Smooth muscle cell (in vitro differentiated cells): ENCODE measurements at regions not wholly inside any gene's neighbourhood (a gene's known extent, or its start where the extent isn't known, plus 50 kb on each side); places are given as distances from the start of the nearest gene placed in this dataset.

ENCODE experiments used
- DNase-seq: peaks from one replicate; lab custom pipeline; 2025; ENCODE audit not compliant: unreplicated experiment; lab: John Stamatoyannopoulos, UW
- H2AFZ ChIP-seq: fragments of 200-600 bp; sonication (generic); 2 replicates; pipeline ENCODE4 v1.6.0; 2016; ENCODE audit warnings: antibody characterized with exemption, low read depth, mild to moderate bottlenecking
- H3F3A ChIP-seq: fragments of 200-600 bp; sonication (generic); 2 replicates; pipeline ENCODE4 v1.6.0; 2017; ENCODE audit warnings: antibody characterized with exemption, low read depth
- H3K27ac ChIP-seq: fragments of 200-600 bp; sonication (generic); 2 replicates; pipeline ENCODE4 v1.5.1; 2016; ENCODE audit warnings: low read depth, mild to moderate bottlenecking
- H3K27me3 ChIP-seq: fragments of 200-600 bp; sonication (generic); 2 replicates; pipeline ENCODE4 v1.6.1; 2016; ENCODE audit warnings: low read depth, mild to moderate bottlenecking
- H3K36me3 ChIP-seq: fragments of 200-600 bp; sonication (generic); 2 replicates; pipeline ENCODE4 v1.5.1; 2016; ENCODE audit warnings: low read depth
- H3K4me1 ChIP-seq: fragments of 200-600 bp; sonication (generic); 2 replicates; pipeline ENCODE4 v1.5.1; 2016; ENCODE audit warnings: low read depth
- H3K4me2 ChIP-seq: fragments of 200-600 bp; sonication (generic); 2 replicates; pipeline ENCODE4 v1.6.0; 2016; ENCODE audit warnings: mild to moderate bottlenecking
- H3K4me3 ChIP-seq: fragments of 200-600 bp; sonication (generic); 2 replicates; pipeline ENCODE4 v1.5.1; 2016; ENCODE audit warnings: mild to moderate bottlenecking
- H3K79me2 ChIP-seq: fragments of 200-600 bp; sonication (generic); 2 replicates; pipeline ENCODE4 v1.6.0; 2016; ENCODE audit warnings: low read depth, mild to moderate bottlenecking
- H3K9ac ChIP-seq: fragments of 200-600 bp; sonication (generic); 2 replicates; pipeline ENCODE4 v1.6.0; 2016; ENCODE audit warnings: low read depth
- H3K9me3 ChIP-seq: fragments of 200-600 bp; sonication (generic); replicated peaks from 2 replicates; pipeline ENCODE4 v1.5.1; 2016; ENCODE audit warnings: low read depth
- H4K20me1 ChIP-seq: fragments of 200-600 bp; sonication (generic); 2 replicates; pipeline ENCODE4 v1.6.0; 2016; ENCODE audit warnings: low read depth
- WGBS: methylation state at CpG from one replicate; pipeline ENCODE4 v1.1.7; 2016; ENCODE audit warnings: low lambda C conversion rate; 5-methylcytosine and 5-hydroxymethylcytosine counted together
- TF ChIP-seq, protein P1 (sequence below): fragments of 200-600 bp; sonication (generic); IDR thresholded peaks from 2 replicates; pipeline ENCODE4 v1.5.1; 2017; ENCODE audit warnings: borderline replicate concordance, mild to moderate bottlenecking, antibody characterized with exemption; ENCODE audit not compliant: insufficient read depth, poor library complexity, severe bottlenecking

DNA sequence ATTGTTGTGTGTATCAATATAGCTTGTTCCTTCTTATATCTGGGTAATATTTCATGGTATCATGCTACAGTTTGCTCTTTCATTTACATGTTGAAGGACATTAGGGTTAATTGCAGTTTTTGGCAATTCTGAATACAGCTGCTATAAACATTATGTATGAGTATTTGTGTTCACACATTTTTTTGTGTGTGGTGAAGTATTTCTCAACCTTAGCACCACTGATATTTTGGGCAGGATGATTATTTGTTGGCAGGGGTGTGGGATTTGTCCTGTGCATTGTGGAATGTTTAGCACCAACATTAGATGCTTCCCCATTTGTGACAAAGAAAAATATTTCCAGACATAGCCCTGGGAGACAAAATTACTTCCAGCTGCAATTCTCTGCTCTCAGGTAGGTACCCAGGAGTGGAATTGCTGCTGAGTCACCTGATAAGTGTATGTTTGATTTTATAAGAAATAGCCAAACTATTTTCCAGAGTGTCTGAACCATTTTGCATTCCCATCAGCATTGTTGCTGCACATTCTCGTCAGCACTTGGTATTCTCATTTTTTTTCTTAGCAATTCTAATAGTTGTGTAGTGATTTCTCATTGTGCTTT, 128.2 kb downstream of the SNX19 start:
- H3K36me3 ChIP-seq, result no peaks in the 10 kb centered on the region
- no peaks in the 10 kb centered on the region for H3K79me2 ChIP-seq
- H3K4me2 ChIP-seq, result no peak overlapping the region
- H4K20me1 ChIP-seq, result no peaks in the 10 kb centered on the region
- peaks cover 5% of the 10 kb centered on the region for H3F3A ChIP-seq
- WGBS, result 95% methylated on average over 1 of the region's 1 CpG
- H3K27me3 ChIP-seq, result no peaks in the 10 kb centered on the region
- peaks cover 7% of the 10 kb centered on the region for H3K9me3 ChIP-seq
- H3K9ac ChIP-seq, result no peak overlapping the region
- DNase-seq, result no peak
- no peak overlapping the region for H3K27ac ChIP-seq
- no peak overlapping the region for H3K4me3 ChIP-seq
- TF ChIP-seq, protein P1, sequence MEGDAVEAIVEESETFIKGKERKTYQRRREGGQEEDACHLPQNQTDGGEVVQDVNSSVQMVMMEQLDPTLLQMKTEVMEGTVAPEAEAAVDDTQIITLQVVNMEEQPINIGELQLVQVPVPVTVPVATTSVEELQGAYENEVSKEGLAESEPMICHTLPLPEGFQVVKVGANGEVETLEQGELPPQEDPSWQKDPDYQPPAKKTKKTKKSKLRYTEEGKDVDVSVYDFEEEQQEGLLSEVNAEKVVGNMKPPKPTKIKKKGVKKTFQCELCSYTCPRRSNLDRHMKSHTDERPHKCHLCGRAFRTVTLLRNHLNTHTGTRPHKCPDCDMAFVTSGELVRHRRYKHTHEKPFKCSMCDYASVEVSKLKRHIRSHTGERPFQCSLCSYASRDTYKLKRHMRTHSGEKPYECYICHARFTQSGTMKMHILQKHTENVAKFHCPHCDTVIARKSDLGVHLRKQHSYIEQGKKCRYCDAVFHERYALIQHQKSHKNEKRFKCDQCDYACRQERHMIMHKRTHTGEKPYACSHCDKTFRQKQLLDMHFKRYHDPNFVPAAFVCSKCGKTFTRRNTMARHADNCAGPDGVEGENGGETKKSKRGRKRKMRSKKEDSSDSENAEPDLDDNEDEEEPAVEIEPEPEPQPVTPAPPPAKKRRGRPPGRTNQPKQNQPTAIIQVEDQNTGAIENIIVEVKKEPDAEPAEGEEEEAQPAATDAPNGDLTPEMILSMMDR, result no peak
- H3K4me1 ChIP-seq, result peaks cover 6% of the 10 kb centered on the region
- H2AFZ ChIP-seq, result no peak overlapping the region

DNA sequence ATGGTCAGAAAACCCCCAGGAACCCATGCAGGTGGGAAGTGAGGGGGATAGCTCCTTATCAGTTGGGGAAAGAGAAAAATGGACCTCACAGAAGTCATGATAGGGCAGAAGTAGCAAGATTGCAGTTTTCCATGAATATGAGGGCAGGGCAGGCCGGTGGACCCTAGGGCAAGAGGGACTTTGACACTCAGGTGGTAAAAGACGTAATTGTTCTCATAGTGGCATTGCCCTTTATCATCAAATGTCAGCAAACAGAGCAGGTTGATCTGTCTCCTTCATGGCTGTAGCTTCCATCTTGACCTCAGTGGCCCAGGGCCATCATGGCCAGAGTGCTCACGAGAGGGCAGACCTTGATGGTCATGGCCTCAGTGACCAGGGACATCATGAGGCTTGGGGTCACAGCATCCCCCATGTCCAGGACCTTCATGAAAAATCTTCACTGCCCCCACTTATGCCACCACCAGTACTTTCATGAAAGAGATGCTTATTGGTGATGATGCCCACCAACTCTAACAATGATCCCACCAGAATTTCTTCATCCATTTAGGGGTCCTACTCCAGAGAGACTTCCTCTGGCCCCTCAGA, 127.1 kb downstream of the SNX19 start:
- no peaks in the 10 kb centered on the region for H3K27me3 ChIP-seq
- no peaks in the 10 kb centered on the region for H4K20me1 ChIP-seq
- H3K4me2 ChIP-seq, result no peak overlapping the region
- H3K79me2 ChIP-seq, result no peaks in the 10 kb centered on the region
- H3F3A ChIP-seq, result no peaks in the 10 kb centered on the region
- no peaks in the 10 kb centered on the region for H3K4me1 ChIP-seq
- DNase-seq, result no peak
- no peak overlapping the region for H3K9ac ChIP-seq
- no peak overlapping the region for H2AFZ ChIP-seq
- H3K36me3 ChIP-seq, result no peaks in the 10 kb centered on the region
- TF ChIP-seq, protein P1, result no peak
- no peak overlapping the region for H3K27ac ChIP-seq
- no peak overlapping the region for H3K4me3 ChIP-seq
- WGBS, result 92% methylated on average over 3 of the region's 3 CpGs
- peaks cover 7% of the 10 kb centered on the region for H3K9me3 ChIP-seq

DNA sequence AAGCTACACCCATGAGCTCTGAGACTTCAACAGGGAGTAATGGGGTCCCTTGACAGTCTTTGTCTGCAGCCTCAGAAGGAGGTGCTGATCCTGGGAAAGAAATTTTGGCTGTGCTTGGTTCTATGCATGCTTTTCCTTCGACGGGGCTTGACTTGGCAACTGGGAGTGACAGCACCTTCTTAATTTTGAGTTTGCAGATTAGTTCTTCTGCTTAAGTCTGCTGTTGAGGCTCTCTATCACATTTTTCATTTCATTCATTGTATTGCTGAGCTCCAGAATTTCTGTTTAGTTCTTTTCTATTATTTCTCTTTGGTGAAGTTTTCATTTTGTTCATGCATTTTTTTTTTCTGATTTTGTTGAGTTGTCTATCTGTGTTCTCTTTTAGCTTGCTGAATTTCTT, 125.6 kb downstream of the SNX19 start:
- Histone ChIP-seq H3K27ac (no peak overlapping the region), H3K79me2 (no peaks in the 10 kb centered on the region), H3K4me1 (no peaks in the 10 kb centered on the region), H3F3A (no peaks in the 10 kb centered on the region), H2AFZ (no peak overlapping the region), H3K9me3 (peaks cover 7% of the 10 kb centered on the region), H3K4me3 (no peak overlapping the region), H3K9ac (no peak overlapping the region), H4K20me1 (no peaks in the 10 kb centered on the region), H3K27me3 (no peaks in the 10 kb centered on the region), H3K4me2 (no peak overlapping the region), H3K36me3 (no peaks in the 10 kb centered on the region)
- no peak for DNase-seq
- TF ChIP-seq, protein P1, result no peak
- WGBS, result 92% methylated on average over 2 of the region's 2 CpGs

DNA sequence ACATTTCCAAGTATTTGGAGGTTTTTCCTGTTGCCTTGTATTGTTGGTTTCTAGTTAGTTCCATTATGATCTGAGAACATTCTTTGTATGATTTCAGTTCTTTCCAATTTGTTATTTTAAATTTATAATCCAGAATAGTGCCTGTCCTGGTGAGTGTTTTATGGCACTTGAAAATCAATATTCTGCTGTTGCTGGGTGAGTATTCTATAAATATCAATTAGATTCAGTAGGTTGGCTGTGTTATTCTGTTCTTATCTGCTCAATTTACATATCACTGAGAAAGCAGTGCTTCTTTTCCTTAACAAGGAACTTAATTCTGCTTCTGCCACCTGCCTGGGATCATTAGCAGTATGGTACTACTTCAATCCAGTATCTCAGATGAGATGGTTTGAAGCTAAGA, 123.5 kb downstream of the SNX19 start:
- H2AFZ ChIP-seq, result no peak overlapping the region
- no peaks in the 10 kb centered on the region for H3K27me3 ChIP-seq
- no peaks in the 10 kb centered on the region for H3K36me3 ChIP-seq
- H3K4me2 ChIP-seq, result no peak overlapping the region
- DNase-seq, result no peak
- H3F3A ChIP-seq, result no peaks in the 10 kb centered on the region
- H3K27ac ChIP-seq, result no peak overlapping the region
- no peak overlapping the region for H3K9ac ChIP-seq
- no peak overlapping the region for H3K4me3 ChIP-seq
- TF ChIP-seq, protein P1, result no peak
- H3K9me3 ChIP-seq, result peaks cover 7% of the 10 kb centered on the region
- H3K4me1 ChIP-seq, result no peaks in the 10 kb centered on the region
- H3K79me2 ChIP-seq, result no peaks in the 10 kb centered on the region
- no peaks in the 10 kb centered on the region for H4K20me1 ChIP-seq
